ENCODE measurements at regions not wholly inside any gene's neighbourhood (a gene's known extent, or its start where the extent isn't known, plus 50 kb on each side); places are given as distances from the start of the nearest gene placed in this dataset.

- H3K4ac ChIP-seq (replicated peaks; ENCODE audit: insufficient read length, low read depth, low read length), result no peak overlapping the region
- TF ChIP-seq CEBPB (IDR thresholded peaks at IDR 0.05; ENCODE audit: low read depth, low read length) (no peak), ZNF274 (IDR thresholded peaks at IDR 0.05; ENCODE audit: borderline replicate concordance, extremely low read depth, low read length) (no peak), TAF1 (IDR thresholded peaks at IDR 0.05; ENCODE audit: low read depth, low read length) (no peak), POLR2A (IDR thresholded peaks at IDR 0.05; ENCODE audit: control extremely low read depth in 1 of 2, low read depth in 2 of 2, low read length in 2 of 2) (no peak), USF2 (IDR thresholded peaks at IDR 0.05; ENCODE audit: low read length) (no peak), SP1 (IDR thresholded peaks at IDR 0.05; ENCODE audit: low read depth, low read length) (no peak), TBP (IDR thresholded peaks at IDR 0.05; ENCODE audit: low read depth, low read length) (no peak), SIN3A (conservative IDR thresholded peaks at IDR 0.05 in 1 of 2, IDR thresholded peaks at IDR 0.05 in 1 of 2; ENCODE audit: low read depth in 1 of 2, low read length in 2 of 2) (no peak), FOSL1 (IDR thresholded peaks at IDR 0.05; ENCODE audit: insufficient read depth, low read depth, low read length) (no peak), CHD2 (IDR thresholded peaks at IDR 0.05; ENCODE audit: low read length) (no peak), CBX8 (IDR thresholded peaks at IDR 0.05; ENCODE audit: borderline replicate concordance, low read depth, low read length) (no peak), CTBP2 (IDR thresholded peaks at IDR 0.05; ENCODE audit: borderline replicate concordance, insufficient read depth, insufficient read length, low read length) (no peak), SP2 (IDR thresholded peaks at IDR 0.05; ENCODE audit: low read length) (no peak), RAD21 (IDR thresholded peaks at IDR 0.05 in 1 of 2, conservative IDR thresholded peaks at IDR 0.05 in 1 of 2; ENCODE audit: low read depth in 2 of 2, low read length in 2 of 2) (no peak), SUZ12 (IDR thresholded peaks at IDR 0.05; ENCODE audit: low read length) (no peak)
- no peak overlapping the region for H2AK5ac ChIP-seq (ENCODE audit: low read depth, low read length)
- H3K56ac ChIP-seq (replicated peaks; ENCODE audit: insufficient read length, low read depth, low read length), result no peak overlapping the region
- no peak overlapping the region for H3K23ac ChIP-seq (ENCODE audit: insufficient read length)
- H2AFZ ChIP-seq (ENCODE audit: low read length), result no peak overlapping the region
- H3K23me2 ChIP-seq (ENCODE audit: low read depth, low read length), result no peaks in the 10 kb centered on the region
- H3K4me3 ChIP-seq (ENCODE audit: extremely low read depth in 1 of 4, insufficient read depth in 2 of 4, low read depth in 3 of 4, low read length in 4 of 4), result no peak overlapping the region
- H3K9me3 ChIP-seq (ENCODE audit: insufficient read depth in 2 of 2, low read depth in 1 of 2, low read length in 1 of 2), result no peaks in the 10 kb centered on the region
- ChIA-PET POLR2A (ENCODE audit: partially characterized antibody) (no interaction called here), CTCF (ENCODE audit: partially characterized antibody) (interaction anchor here (1.1 kb wide), 1 partner anchor 466 kb away, joined by 3 read pairs; no protein-coding TSS in a partner anchor)
- H2BK20ac ChIP-seq (ENCODE audit: low read length), result no peak overlapping the region
- H2BK15ac ChIP-seq (ENCODE audit: low read length), result no peak overlapping the region
- H4K20me1 ChIP-seq (replicated peaks in 1 of 2; ENCODE audit: control insufficient read depth in 1 of 2, insufficient read depth in 2 of 2, low read length in 2 of 2), result no peaks in the 10 kb centered on the region
- H3K79me2 ChIP-seq (ENCODE audit: control insufficient read depth in 1 of 2, insufficient read depth in 2 of 2, low read length in 2 of 2), result no peaks in the 10 kb centered on the region
- H3K9ac ChIP-seq (replicated peaks in 1 of 4; ENCODE audit: extremely low read depth in 1 of 4, low read depth in 3 of 4, low read length in 3 of 4), result no peak overlapping the region
- no peaks in the 10 kb centered on the region for H3K4me1 ChIP-seq (replicated peaks in 1 of 4; ENCODE audit: control insufficient read depth in 3 of 4, insufficient read depth in 4 of 4, low read length in 3 of 4)
- no peak overlapping the region for H2BK12ac ChIP-seq (ENCODE audit: low read depth, low read length)
- no peaks in the 10 kb centered on the region for H3K79me1 ChIP-seq (ENCODE audit: low read depth, low read length)
- H3K4me2 ChIP-seq (ENCODE audit: insufficient read depth in 1 of 2, low read depth in 2 of 2, low read length in 2 of 2), result no peak overlapping the region
- H2BK120ac ChIP-seq (replicated peaks; ENCODE audit: low read depth, low read length), result no peak overlapping the region
- DNase-seq (ENCODE audit: low read depth in 1 of 2, low spot score in 2 of 2) (no peak), FAIRE-seq (no peak)
- H3K27ac ChIP-seq (ENCODE audit: low read depth, low read length), result no peak overlapping the region
- no peaks in the 10 kb centered on the region for H3K36me3 ChIP-seq (ENCODE audit: control insufficient read depth in 2 of 4, insufficient read depth in 4 of 4, low read length in 3 of 4)
- no peak overlapping the region for H3K14ac ChIP-seq (ENCODE audit: insufficient read length)
- no peak overlapping the region for H4K91ac ChIP-seq (replicated peaks; ENCODE audit: insufficient read length, low read length)
- H3K18ac ChIP-seq (ENCODE audit: extremely low read depth, low read length), result no peak overlapping the region
- H3K27me3 ChIP-seq (replicated peaks in 1 of 4; ENCODE audit: control insufficient read depth in 3 of 4, extremely low read depth in 1 of 4, insufficient read depth in 3 of 4, low read length in 3 of 4), result no peaks in the 10 kb centered on the region
- H4K8ac ChIP-seq (ENCODE audit: extremely low read depth, insufficient read depth, low read length), result no peak overlapping the region
- H2BK5ac ChIP-seq (ENCODE audit: low read depth, low read length), result no peak overlapping the region
- no peak overlapping the region for H4K5ac ChIP-seq (ENCODE audit: insufficient read length, low read depth, low read length)
Observed at GRCh38 chr4:64975177-64975576, 565.9 kb upstream of the TECRL start.
